ENCODE measurements at regions not wholly inside any gene's neighbourhood (a gene's known extent, or its start where the extent isn't known, plus 50 kb on each side); places are given as distances from the start of the nearest gene placed in this dataset.

- Histone ChIP-seq H3K9me3 (no peaks in the 10 kb centered on the region), H3K4me3 (ENCODE audit: low read depth, low read length) (no peak overlapping the region), H3K4me1 (no peaks in the 10 kb centered on the region), H3K27me3 (replicated peaks; ENCODE audit: control insufficient read depth, insufficient read depth, low read length) (no peaks in the 10 kb centered on the region), H3K36me3 (ENCODE audit: control insufficient read depth, insufficient read depth, low read length) (no peaks in the 10 kb centered on the region)
- DNase-seq = no peak
- peaks cover 6% of the 10 kb centered on the region for H3K36me3 Mint-ChIP-seq (ENCODE audit: insufficient read depth, unreplicated experiment)
- H3K27me3 Mint-ChIP-seq (ENCODE audit: insufficient read depth, unreplicated experiment) = peaks cover 6% of the 10 kb centered on the region
- no TSS peak for BruUV-seq (replicated peaks)
- H3K27ac Mint-ChIP-seq (ENCODE audit: unreplicated experiment) = no peak overlapping the region
- ChIA-PET CTCF (no interaction called here), POLR2A (no interaction called here)
- intact Hi-C loops (cut with micrococcal nuclease; ENCODE audit: unreplicated experiment) = no loop called here
- no peaks in the 10 kb centered on the region for H3K4me1 Mint-ChIP-seq (ENCODE audit: low read depth, unreplicated experiment)
- no peaks in the 10 kb centered on the region for H3K9me3 Mint-ChIP-seq (ENCODE audit: unreplicated experiment)
- TF ChIP-seq, protein P1, sequence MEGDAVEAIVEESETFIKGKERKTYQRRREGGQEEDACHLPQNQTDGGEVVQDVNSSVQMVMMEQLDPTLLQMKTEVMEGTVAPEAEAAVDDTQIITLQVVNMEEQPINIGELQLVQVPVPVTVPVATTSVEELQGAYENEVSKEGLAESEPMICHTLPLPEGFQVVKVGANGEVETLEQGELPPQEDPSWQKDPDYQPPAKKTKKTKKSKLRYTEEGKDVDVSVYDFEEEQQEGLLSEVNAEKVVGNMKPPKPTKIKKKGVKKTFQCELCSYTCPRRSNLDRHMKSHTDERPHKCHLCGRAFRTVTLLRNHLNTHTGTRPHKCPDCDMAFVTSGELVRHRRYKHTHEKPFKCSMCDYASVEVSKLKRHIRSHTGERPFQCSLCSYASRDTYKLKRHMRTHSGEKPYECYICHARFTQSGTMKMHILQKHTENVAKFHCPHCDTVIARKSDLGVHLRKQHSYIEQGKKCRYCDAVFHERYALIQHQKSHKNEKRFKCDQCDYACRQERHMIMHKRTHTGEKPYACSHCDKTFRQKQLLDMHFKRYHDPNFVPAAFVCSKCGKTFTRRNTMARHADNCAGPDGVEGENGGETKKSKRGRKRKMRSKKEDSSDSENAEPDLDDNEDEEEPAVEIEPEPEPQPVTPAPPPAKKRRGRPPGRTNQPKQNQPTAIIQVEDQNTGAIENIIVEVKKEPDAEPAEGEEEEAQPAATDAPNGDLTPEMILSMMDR (IDR thresholded peaks at IDR 0.05; ENCODE audit: insufficient read depth in 1 of 2, low read depth in 1 of 2, low read length in 1 of 2, severe bottlenecking in 1 of 2, unreplicated experiment in 1 of 2) = no peak
- H3K4me3 Mint-ChIP-seq (ENCODE audit: unreplicated experiment) = no peak overlapping the region
Measured at GRCh38 chr6:164148788-164149187, 734.3 kb downstream of the QKI start.

DNA sequence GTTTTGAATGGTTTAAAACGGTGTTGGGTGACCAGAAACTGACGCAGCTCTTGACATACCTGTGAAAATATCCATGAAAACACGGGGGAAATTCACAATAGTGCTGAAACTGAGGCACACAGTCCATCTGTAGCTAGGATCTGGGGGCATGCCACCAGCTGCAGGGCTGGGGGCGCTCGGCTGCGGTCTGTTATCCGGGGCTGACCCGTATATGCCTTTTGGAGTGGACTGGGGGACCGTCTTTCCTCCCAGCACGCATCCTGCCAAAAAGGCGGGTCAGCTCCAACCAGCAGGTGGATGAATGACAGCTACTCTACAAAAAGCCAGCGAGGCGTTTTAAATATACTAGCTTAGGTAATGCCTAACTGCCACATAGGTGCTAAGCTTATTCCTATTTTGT lies 729.8 kb downstream of the QKI start:
- no peaks in the 10 kb centered on the region for H3K9me3 Mint-ChIP-seq (ENCODE audit: unreplicated experiment)
- no peak overlapping the region for H3K27ac Mint-ChIP-seq (ENCODE audit: unreplicated experiment)
- TF ChIP-seq, protein P1 (IDR thresholded peaks at IDR 0.05; ENCODE audit: insufficient read depth in 1 of 2, low read depth in 1 of 2, low read length in 1 of 2, severe bottlenecking in 1 of 2, unreplicated experiment in 1 of 2) = no peak
- H3K36me3 ChIP-seq (ENCODE audit: control insufficient read depth, insufficient read depth, low read length) = no peaks in the 10 kb centered on the region
- POLR2A ChIA-PET = no interaction called here
- intact Hi-C loops (cut with micrococcal nuclease; ENCODE audit: unreplicated experiment) = no loop called here
- BruUV-seq (replicated peaks) = no TSS peak
- H3K4me3 Mint-ChIP-seq (ENCODE audit: unreplicated experiment) = no peak overlapping the region
- no peaks in the 10 kb centered on the region for H3K9me3 ChIP-seq
- no peak overlapping the region for H3K4me3 ChIP-seq (ENCODE audit: low read depth, low read length)
- CTCF ChIA-PET = no interaction called here
- no peak for DNase-seq
- no peaks in the 10 kb centered on the region for H3K4me1 ChIP-seq
- H3K27me3 Mint-ChIP-seq (ENCODE audit: insufficient read depth, unreplicated experiment) = peaks cover 7% of the 10 kb centered on the region
- no peaks in the 10 kb centered on the region for H3K27me3 ChIP-seq (replicated peaks; ENCODE audit: control insufficient read depth, insufficient read depth, low read length)
- no peaks in the 10 kb centered on the region for H3K4me1 Mint-ChIP-seq (ENCODE audit: low read depth, unreplicated experiment)
- peaks cover 6% of the 10 kb centered on the region for H3K36me3 Mint-ChIP-seq (ENCODE audit: insufficient read depth, unreplicated experiment)

DNA sequence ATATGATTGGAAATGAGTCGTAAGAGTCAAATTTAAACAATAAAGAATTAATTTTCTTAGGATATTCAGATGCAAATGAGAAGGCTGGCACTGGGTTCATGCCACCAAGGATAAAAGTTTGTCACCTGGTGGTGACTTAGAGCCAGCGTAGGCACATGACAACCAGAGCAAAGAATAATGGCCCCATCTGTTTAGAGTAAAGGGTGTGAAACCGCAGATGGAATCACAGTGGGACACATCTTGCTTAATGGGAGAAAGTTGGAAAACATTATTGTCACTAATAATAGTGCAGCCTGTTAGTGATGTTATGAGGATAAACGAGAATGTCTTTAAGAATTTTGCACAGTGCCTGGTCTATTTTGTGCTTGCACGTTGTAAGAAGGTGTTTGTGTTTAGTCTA lies 727.8 kb downstream of the QKI start:
- ChIA-PET POLR2A (no interaction called here), CTCF (no interaction called here)

More for the DNA sequence above, 727.8 kb downstream of the QKI start:
- BruUV-seq (replicated peaks) = no TSS peak
- TF ChIP-seq, protein P1 (IDR thresholded peaks at IDR 0.05; ENCODE audit: insufficient read depth in 1 of 2, low read depth in 1 of 2, low read length in 1 of 2, severe bottlenecking in 1 of 2, unreplicated experiment in 1 of 2) = no peak
- intact Hi-C loops (cut with micrococcal nuclease; ENCODE audit: unreplicated experiment) = no loop called here
- H3K4me1 Mint-ChIP-seq (ENCODE audit: low read depth, unreplicated experiment) = no peaks in the 10 kb centered on the region
- no peak overlapping the region for H3K4me3 Mint-ChIP-seq (ENCODE audit: unreplicated experiment)
- no peak overlapping the region for H3K4me3 ChIP-seq (ENCODE audit: low read depth, low read length)
- H3K27ac Mint-ChIP-seq (ENCODE audit: unreplicated experiment) = no peak overlapping the region
- H3K27me3 Mint-ChIP-seq (ENCODE audit: insufficient read depth, unreplicated experiment) = peaks cover 7% of the 10 kb centered on the region
- H3K9me3 ChIP-seq = no peaks in the 10 kb centered on the region
- no peaks in the 10 kb centered on the region for H3K27me3 ChIP-seq (replicated peaks; ENCODE audit: control insufficient read depth, insufficient read depth, low read length)
- DNase-seq = no peak
- H3K9me3 Mint-ChIP-seq (ENCODE audit: unreplicated experiment) = no peaks in the 10 kb centered on the region
- H3K36me3 Mint-ChIP-seq (ENCODE audit: insufficient read depth, unreplicated experiment) = peaks cover 6% of the 10 kb centered on the region
- H3K36me3 ChIP-seq (ENCODE audit: control insufficient read depth, insufficient read depth, low read length) = no peaks in the 10 kb centered on the region
- no peaks in the 10 kb centered on the region for H3K4me1 ChIP-seq

All from Caco-2 (cell line).